MM.1S (cell line): ENCODE measurements at regions not wholly inside any gene's neighbourhood (a gene's known extent, or its start where the extent isn't known, plus 50 kb on each side); places are given as distances from the start of the nearest gene placed in this dataset.

Experiments used
- CTCF ChIP-seq: fragments of 300-600 bp; sonication (generic); IDR thresholded peaks from 2 replicates; pipeline ENCODE4 v1.5.1; 2016; ENCODE audit warnings: antibody characterized with exemption, low read length, mixed read lengths
- EZH2 ChIP-seq: fragments of 300-600 bp; sonication (generic); optimal IDR thresholded peaks from 2 replicates; pipeline ENCODE3; 2017; ENCODE audit warnings: low read depth, mild to moderate bottlenecking, antibody characterized with exemption, low read length, mixed read lengths

GRCh38 chr12:29008786-29009185, 140.3 kb upstream of the FAR2 start:
- TF ChIP-seq CTCF (no peak), EZH2 (no peak)
